Trophoblast cell (in vitro differentiated cells and primary cell): ENCODE measurements at regions not wholly inside any gene's neighbourhood (a gene's known extent, or its start where the extent isn't known, plus 50 kb on each side); places are given as distances from the start of the nearest gene placed in this dataset.

ENCODE experiments used
- DNase-seq, 2 donors: peaks; one replicate each; pipeline ENCODE4 v3.0.0-alpha.2; 2016
- H2AFZ ChIP-seq: 2 replicates; pipeline ENCODE4 v1.6.1; 2013; ENCODE audit warnings: low read length, moderate library complexity, mild to moderate bottlenecking; ENCODE audit not compliant: insufficient read depth, poor library complexity
- H2AK5ac ChIP-seq: 2 replicates; pipeline ENCODE4 v1.6.1; 2013; ENCODE audit warnings: mild to moderate bottlenecking, low read length
- H2BK120ac ChIP-seq: 2 replicates; pipeline ENCODE4 v1.6.1; 2013; ENCODE audit warnings: low read length, mild to moderate bottlenecking, moderate library complexity; ENCODE audit not compliant: insufficient read depth, poor library complexity
- H2BK12ac ChIP-seq: 2 replicates; pipeline ENCODE4 v1.6.1; 2013; ENCODE audit warnings: mild to moderate bottlenecking, low read length, moderate library complexity
- H2BK5ac ChIP-seq: 2 replicates; pipeline ENCODE4 v1.6.1; 2013; ENCODE audit warnings: low read length, low read depth, moderate library complexity, mild to moderate bottlenecking; ENCODE audit not compliant: poor library complexity
- H3K14ac ChIP-seq: 2 replicates; pipeline ENCODE4 v1.6.1; 2013; ENCODE audit warnings: mild to moderate bottlenecking, low read length
- H3K18ac ChIP-seq: 2 replicates; pipeline ENCODE4 v1.6.1; 2013; ENCODE audit warnings: mild to moderate bottlenecking, low read length
- H3K23ac ChIP-seq: 2 replicates; pipeline ENCODE4 v1.6.1; 2013; ENCODE audit warnings: low read length
- H3K27ac ChIP-seq: 2 replicates; pipeline ENCODE4 v1.5.1; 2013; ENCODE audit warnings: low read depth, mild to moderate bottlenecking, inconsistent platforms, low read length, moderate library complexity
- H3K27me3 ChIP-seq: 2 replicates; pipeline ENCODE4 v1.6.1; 2013; ENCODE audit warnings: inconsistent platforms, mild to moderate bottlenecking, low read length, moderate library complexity; ENCODE audit not compliant: insufficient read depth
- H3K36me3 ChIP-seq, 2 experiments: 1 replicate in 1 of 2; 2 replicates in 1 of 2; pipeline ENCODE4 v1.6.1; 2013; ENCODE audit warnings: low read length in 2 of 2, mild to moderate bottlenecking in 2 of 2, moderate library complexity in 1 of 2; ENCODE audit not compliant: insufficient read depth in 2 of 2, control insufficient read depth in 1 of 2
- H3K4ac ChIP-seq: 2 replicates; pipeline ENCODE4 v1.6.1; 2013; ENCODE audit warnings: low read depth, mild to moderate bottlenecking, low read length, moderate library complexity
- H3K4me1 ChIP-seq, 2 experiments: 1 replicate in 1 of 2; 2 replicates in 1 of 2; pipeline ENCODE4 v1.6.1; 2013; ENCODE audit warnings: low read length in 2 of 2, mild to moderate bottlenecking in 2 of 2, moderate library complexity in 1 of 2; ENCODE audit not compliant: insufficient read depth in 2 of 2, control insufficient read depth in 1 of 2
- H3K4me2 ChIP-seq: 2 replicates; pipeline ENCODE4 v1.6.1; 2013; ENCODE audit warnings: inconsistent platforms, mild to moderate bottlenecking, low read length, moderate library complexity
- H3K4me3 ChIP-seq: 2 replicates; pipeline ENCODE4 v1.5.1; 2013; ENCODE audit warnings: mild to moderate bottlenecking, low read depth, low read length, inconsistent platforms
- H3K79me1 ChIP-seq: one replicate; pipeline ENCODE4 v1.6.1; 2013; ENCODE audit warnings: low read length
- H3K79me2 ChIP-seq: 2 replicates; pipeline ENCODE4 v1.6.1; 2013; ENCODE audit warnings: low read length, mild to moderate bottlenecking; ENCODE audit not compliant: control insufficient read depth, insufficient read depth, poor library complexity
- H3K9ac ChIP-seq: 2 replicates; pipeline ENCODE4 v1.6.1; 2013; ENCODE audit warnings: mild to moderate bottlenecking, low read length
- H3K9me3 ChIP-seq: 2 replicates; pipeline ENCODE4 v1.6.1; 2013; ENCODE audit warnings: low read depth, mild to moderate bottlenecking, control low read depth, inconsistent platforms, low read length; ENCODE audit not compliant: insufficient read depth
- H4K12ac ChIP-seq: 2 replicates; pipeline ENCODE4 v1.6.1; 2013; ENCODE audit warnings: low read depth, mild to moderate bottlenecking, low read length, moderate library complexity
- H4K8ac ChIP-seq: 2 replicates; pipeline ENCODE4 v1.6.1; 2013; ENCODE audit warnings: low read depth, mild to moderate bottlenecking, low read length, moderate library complexity
- H4K91ac ChIP-seq: one replicate; pipeline ENCODE4 v1.6.1; 2013; ENCODE audit warnings: low read depth, mild to moderate bottlenecking, low read length, moderate library complexity
- WGBS: extraction: QIAGEN DNeasy Blood & Tissue Kit; methylation state at CpG from one replicate; pipeline ENCODE4 v1.1.7; 2013; ENCODE audit warnings: missing lambda C conversion rate; ENCODE audit not compliant: insufficient read length, insufficient coverage; ENCODE audit errors: extremely low coverage; 5-methylcytosine and 5-hydroxymethylcytosine counted together

DNA sequence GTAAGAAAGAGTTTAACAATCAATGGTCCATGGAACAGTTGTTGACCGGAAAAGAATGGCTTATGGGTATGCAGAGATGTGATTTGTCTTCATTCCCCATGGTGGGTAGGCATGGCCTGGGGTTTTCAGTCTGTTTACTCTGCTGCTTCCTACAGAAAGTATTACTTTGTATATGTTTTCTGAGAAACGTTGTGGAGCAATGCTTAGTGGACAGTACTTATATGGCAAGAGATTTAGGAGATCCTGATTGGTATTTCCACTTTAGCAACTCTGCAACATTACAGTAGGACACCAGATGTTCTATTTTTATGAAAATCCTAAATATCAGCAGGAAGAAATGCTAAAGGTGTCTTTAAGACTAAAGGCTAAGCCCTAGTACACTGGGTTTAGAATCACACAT lies 309.1 kb downstream of the AASDHPPT start:
- H4K12ac ChIP-seq, result no peak overlapping the region
- peaks cover 7 to 12% of the 10 kb centered on the region in 2 experiments for H3K4me1 ChIP-seq
- H2BK12ac ChIP-seq, result peak overlapping the region; percentile 84
- H3K79me2 ChIP-seq, result no peaks in the 10 kb centered on the region
- H3K27ac ChIP-seq, result no peak overlapping the region
- no peak overlapping the region for H2AK5ac ChIP-seq
- H2AFZ ChIP-seq, result no peak overlapping the region
- H3K36me3 ChIP-seq, result no peaks in the 10 kb centered on the region
- no peak overlapping the region for H3K4ac ChIP-seq
- no peak overlapping the region for H2BK5ac ChIP-seq
- no peak for DNase-seq
- no peak overlapping the region for H3K4me2 ChIP-seq
- H3K9me3 ChIP-seq, result no peaks in the 10 kb centered on the region
- no peak overlapping the region for H3K9ac ChIP-seq
- H3K14ac ChIP-seq, result no peak overlapping the region
- H3K27me3 ChIP-seq, result no peaks in the 10 kb centered on the region
- H2BK120ac ChIP-seq, result no peak overlapping the region
- no peak overlapping the region for H3K23ac ChIP-seq
- WGBS, result no CpG with 5 or more reads among the region's 2 CpGs
- H4K8ac ChIP-seq, result no peak overlapping the region
- H3K4me3 ChIP-seq, result no peak overlapping the region
- H3K79me1 ChIP-seq, result peaks cover 9% of the 10 kb centered on the region
- H4K91ac ChIP-seq, result no peak overlapping the region
- no peak overlapping the region for H3K18ac ChIP-seq

DNA sequence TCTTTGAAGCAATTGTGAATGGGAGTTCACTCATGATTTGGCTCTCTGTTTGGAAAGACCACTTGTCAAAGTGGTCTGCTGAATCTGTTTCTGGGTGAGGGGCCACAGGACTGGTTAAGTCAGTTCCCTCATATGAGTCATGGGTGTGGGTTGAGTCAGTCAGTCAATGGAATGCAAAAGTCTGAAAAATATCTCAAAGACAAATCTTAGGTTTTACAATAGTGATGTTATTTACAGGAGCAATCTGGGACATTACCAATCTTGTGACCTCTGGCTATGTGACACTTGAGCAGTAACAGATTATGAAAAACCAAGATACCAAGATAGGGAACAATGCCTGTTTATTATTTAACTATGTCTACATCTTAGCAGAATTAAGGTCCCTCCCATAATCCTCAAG lies 311.6 kb downstream of the AASDHPPT start:
- peak; percentile 71 to 90 for DNase-seq
- H3K14ac ChIP-seq, result no peak overlapping the region

DNA sequence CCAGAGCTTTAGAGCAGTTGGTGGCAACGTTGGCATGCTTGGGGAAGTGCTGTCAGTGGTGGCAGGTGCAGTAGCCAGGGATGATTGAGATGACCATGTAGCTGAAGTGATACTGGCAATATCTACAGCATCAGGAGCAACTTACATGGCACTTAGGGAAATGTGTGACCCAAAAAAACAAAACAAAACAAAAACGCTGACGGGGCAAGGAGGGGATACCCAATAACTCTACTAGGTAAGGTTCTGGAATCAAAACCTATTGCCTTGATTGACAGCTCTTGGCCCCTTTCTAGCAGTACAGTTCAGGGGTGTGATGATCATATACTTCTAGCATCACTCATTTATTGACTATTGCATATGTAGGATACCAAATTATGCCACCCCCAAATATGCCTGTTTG lies 312.6 kb downstream of the AASDHPPT start:
- Histone ChIP-seq H3K4me3 (no peak overlapping the region), H3K9me3 (no peaks in the 10 kb centered on the region), H2BK5ac (peak overlapping the region; percentile 90), H3K23ac (no peak overlapping the region), H3K27ac (peak overlapping the region; percentile 81), H3K18ac (peak overlapping the region; percentile 87), H3K9ac (no peak overlapping the region), H4K12ac (no peak overlapping the region), H3K79me1 (peaks cover 6% of the 10 kb centered on the region), H4K91ac (peak overlapping the region; percentile 94), H2BK12ac (peak overlapping the region; percentile 99), H3K79me2 (no peaks in the 10 kb centered on the region), H3K4me1 (peaks cover 7 to 10% of the 10 kb centered on the region in 2 experiments), H2AFZ (no peak overlapping the region), H2AK5ac (peak overlapping the region; percentile 99), H3K4me2 (no peak overlapping the region), H3K14ac (peak overlapping the region; percentile 63), H3K36me3 (no peaks in the 10 kb centered on the region), H4K8ac (peak overlapping the region; percentile 32), H2BK120ac (peak overlapping the region; percentile 93), H3K4ac (peak overlapping the region; percentile 52), H3K27me3 (no peaks in the 10 kb centered on the region)
- WGBS, result no CpG with 5 or more reads among the region's 3 CpGs
- DNase-seq, result no peak

More for the DNA sequence above, 311.6 kb downstream of the AASDHPPT start:
- Histone ChIP-seq H3K4me3 (no peak overlapping the region), H3K79me2 (no peaks in the 10 kb centered on the region), H3K4me1 (peaks cover 7 to 10% of the 10 kb centered on the region in 2 experiments), H3K36me3 (no peaks in the 10 kb centered on the region), H4K8ac (no peak overlapping the region), H2BK120ac (no peak overlapping the region), H3K27me3 (no peaks in the 10 kb centered on the region), H2BK12ac (no peak overlapping the region), H3K9ac (no peak overlapping the region), H4K91ac (no peak overlapping the region), H4K12ac (no peak overlapping the region), H3K4ac (no peak overlapping the region), H3K18ac (no peak overlapping the region), H2AFZ (no peak overlapping the region), H2AK5ac (no peak overlapping the region), H3K27ac (peak overlapping the region; percentile 81), H2BK5ac (no peak overlapping the region), H3K23ac (no peak overlapping the region), H3K4me2 (no peak overlapping the region), H3K9me3 (no peaks in the 10 kb centered on the region), H3K79me1 (peaks cover 9% of the 10 kb centered on the region)

DNA sequence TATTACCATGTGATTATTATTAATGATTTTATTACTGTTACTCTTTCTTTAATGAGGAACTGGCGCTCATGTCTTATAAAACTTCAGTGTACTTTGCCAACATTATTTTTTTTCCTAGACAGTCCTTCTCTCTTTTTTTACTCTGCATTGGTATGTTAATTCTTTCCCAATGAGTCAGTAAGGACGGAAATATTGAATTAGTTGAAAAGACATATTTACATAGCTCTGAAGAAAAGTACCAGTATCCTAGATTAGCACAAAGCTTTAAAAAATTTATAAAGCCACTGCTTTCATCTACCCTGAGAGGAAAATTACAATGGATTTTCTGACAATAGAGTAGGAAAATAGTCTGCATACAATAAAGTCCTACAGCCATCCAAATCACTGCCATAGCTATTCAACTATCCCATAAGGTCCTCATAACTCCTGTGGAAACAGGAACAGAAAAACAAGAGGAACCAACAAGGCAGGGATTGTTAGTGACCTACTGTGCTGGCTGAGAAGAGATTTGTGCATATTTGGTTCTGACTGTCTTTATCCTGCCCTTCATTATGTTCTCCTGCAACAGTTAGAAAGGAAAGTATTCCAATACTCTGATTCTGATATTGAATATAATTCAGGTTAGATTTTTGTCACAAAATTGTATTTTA lies 314.4 kb downstream of the AASDHPPT start:
- Histone ChIP-seq H4K91ac (peak overlapping the region; percentile 84), H3K9ac (no peak overlapping the region), H3K23ac (no peak overlapping the region), H3K36me3 (peaks cover 0 to 4% of the 10 kb centered on the region in 2 experiments), H3K27me3 (no peaks in the 10 kb centered on the region), H3K4ac (no peak overlapping the region), H3K4me3 (no peak overlapping the region), H2BK120ac (no peak overlapping the region), H2AFZ (no peak overlapping the region), H3K18ac (no peak overlapping the region), H4K12ac (no peak overlapping the region), H2BK12ac (no peak overlapping the region), H3K79me1 (peaks cover 6% of the 10 kb centered on the region), H3K9me3 (peaks cover 4% of the 10 kb centered on the region), H2BK5ac (no peak overlapping the region), H3K4me1 (peaks cover 7 to 10% of the 10 kb centered on the region in 2 experiments), H3K79me2 (no peaks in the 10 kb centered on the region), H3K14ac (no peak overlapping the region), H2AK5ac (no peak overlapping the region), H3K4me2 (no peak overlapping the region), H3K27ac (no peak overlapping the region), H4K8ac (no peak overlapping the region)
- no CpG with 5 or more reads among the region's 2 CpGs for WGBS
- peak; percentile 14 to 81 for DNase-seq
